Cardiac fibroblast (primary cell): ENCODE measurements at regions not wholly inside any gene's neighbourhood (a gene's known extent, or its start where the extent isn't known, plus 50 kb on each side); places are given as distances from the start of the nearest gene placed in this dataset.

Experiments used
- DNase-seq, 2 donors: peaks; one replicate each; pipeline versions ENCODE4 v3.0.0 to v3.0.0-alpha.2; 2010; ENCODE audit warnings: low read depth in 2 of 2
- H3K4me3 ChIP-seq, 2 donors: replicated peaks in 1 of 2; 1 replicate in 1 of 2; 2 replicates in 1 of 2; pipeline ENCODE4 v1.5.1; 2011; ENCODE audit warnings: low read depth in 2 of 2, low read length in 2 of 2, mild to moderate bottlenecking in 2 of 2, moderate library complexity in 1 of 2
- TF ChIP-seq, protein P1 (sequence below): IDR thresholded peaks from one replicate; pipeline ENCODE4 v1.5.1; 2011; ENCODE audit warnings: low read depth, mild to moderate bottlenecking, low read length, inconsistent platforms

DNA sequence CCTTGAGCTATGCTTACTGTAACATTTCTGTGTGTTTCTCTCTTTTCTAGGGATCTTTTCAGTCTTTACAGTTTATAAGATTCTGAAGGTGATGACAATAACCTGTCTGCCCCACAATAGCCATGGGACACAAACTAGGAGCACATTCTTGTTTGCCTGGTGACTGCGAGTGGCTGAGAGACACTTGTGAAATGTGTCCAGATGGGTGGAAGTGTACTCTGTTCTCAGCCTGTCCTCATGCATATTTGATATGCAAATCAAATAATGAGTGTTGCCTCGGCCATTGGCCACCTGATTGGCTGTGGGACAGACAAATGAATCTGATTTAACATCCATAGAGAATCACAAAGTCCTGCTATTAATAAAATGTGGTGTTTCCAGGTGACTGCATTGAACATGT lies 246.2 kb downstream of the HNMT start:
- DNase-seq = no peak
- TF ChIP-seq, protein P1, sequence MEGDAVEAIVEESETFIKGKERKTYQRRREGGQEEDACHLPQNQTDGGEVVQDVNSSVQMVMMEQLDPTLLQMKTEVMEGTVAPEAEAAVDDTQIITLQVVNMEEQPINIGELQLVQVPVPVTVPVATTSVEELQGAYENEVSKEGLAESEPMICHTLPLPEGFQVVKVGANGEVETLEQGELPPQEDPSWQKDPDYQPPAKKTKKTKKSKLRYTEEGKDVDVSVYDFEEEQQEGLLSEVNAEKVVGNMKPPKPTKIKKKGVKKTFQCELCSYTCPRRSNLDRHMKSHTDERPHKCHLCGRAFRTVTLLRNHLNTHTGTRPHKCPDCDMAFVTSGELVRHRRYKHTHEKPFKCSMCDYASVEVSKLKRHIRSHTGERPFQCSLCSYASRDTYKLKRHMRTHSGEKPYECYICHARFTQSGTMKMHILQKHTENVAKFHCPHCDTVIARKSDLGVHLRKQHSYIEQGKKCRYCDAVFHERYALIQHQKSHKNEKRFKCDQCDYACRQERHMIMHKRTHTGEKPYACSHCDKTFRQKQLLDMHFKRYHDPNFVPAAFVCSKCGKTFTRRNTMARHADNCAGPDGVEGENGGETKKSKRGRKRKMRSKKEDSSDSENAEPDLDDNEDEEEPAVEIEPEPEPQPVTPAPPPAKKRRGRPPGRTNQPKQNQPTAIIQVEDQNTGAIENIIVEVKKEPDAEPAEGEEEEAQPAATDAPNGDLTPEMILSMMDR = no peak
- no peak overlapping the region for H3K4me3 ChIP-seq

DNA sequence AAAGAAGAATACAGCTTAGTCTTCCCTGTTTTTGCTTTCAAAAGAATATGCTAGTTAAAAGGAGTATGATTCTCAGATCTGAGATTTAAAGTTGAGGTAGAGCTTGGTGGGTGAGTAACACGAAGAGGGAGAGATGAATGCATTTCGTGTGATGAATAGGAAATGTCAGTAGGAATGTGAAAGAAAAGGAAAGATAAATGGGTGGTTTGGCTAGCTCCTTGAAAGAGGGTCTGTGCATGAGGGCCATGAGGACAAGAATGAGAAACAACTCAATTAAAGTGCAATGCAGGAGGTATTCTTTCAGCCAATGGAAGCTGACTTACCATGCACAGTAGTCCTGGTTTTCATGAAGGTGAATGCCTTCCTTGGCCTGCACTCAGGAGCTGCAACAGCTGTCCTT lies 248.2 kb downstream of the HNMT start:
- no peak overlapping the region for H3K4me3 ChIP-seq
- no peak for DNase-seq
- TF ChIP-seq, protein P1 = no peak

DNA sequence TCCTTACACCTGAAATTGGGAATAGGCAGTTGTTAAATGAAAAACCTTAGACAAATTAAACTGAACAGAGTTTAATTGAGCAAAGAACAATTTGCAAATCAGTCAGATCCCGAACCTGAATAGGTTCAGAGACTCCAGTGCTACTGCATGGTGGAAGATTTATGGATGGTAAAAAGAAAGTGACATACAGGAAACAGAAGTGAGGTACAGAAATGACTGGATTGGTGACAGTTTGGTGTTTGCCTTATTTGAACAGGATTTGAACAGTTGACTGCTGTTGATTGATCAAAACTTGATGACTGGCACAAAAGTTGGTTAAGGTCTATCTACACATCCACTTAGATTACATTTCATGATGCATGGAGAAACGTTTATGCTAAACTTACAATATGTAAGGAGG lies 248.8 kb downstream of the HNMT start:
- H3K4me3 ChIP-seq = no peak overlapping the region
- DNase-seq = no peak
- TF ChIP-seq, protein P1 = no peak

DNA sequence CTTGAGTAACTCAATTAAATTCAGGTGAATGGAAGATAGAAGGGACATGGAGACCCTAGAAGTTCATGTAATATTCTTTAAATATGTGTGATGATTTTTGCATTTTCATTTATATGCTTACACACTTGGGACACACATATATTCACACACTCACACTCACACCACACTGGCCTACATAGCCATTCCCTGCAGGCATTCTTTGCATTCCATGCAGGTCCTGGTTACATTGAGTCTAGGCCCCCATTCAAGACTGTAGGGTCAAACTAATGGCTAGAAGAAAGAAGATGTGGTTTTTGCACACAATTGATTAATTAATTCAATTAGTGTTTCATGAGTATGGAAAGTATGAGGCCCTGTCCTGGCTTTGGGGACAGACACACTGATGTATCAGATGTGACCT lies 249.4 kb downstream of the HNMT start:
- H3K4me3 ChIP-seq = no peak overlapping the region
- TF ChIP-seq, protein P1 = no peak
- no peak for DNase-seq

DNA sequence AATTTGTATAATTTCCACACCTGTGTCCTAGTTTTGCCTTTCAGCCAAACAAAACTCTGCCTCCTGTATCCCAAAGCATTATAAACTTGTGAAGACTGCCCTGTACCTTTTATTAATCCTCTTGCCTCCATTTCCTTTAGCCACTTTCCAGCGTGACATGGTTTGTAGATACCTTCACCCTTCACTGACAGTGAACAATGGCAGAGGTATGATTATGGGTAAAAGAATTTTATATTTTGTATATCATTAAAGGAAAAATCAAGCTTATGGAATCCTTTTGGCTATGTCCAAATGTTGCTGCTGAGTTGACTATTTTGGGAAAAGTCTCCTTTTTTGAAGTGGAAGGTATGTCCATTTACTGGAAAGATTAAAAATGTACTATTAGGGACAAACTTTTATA lies 251.7 kb downstream of the HNMT start:
- no peak overlapping the region for H3K4me3 ChIP-seq
- TF ChIP-seq, protein P1 = no peak
- DNase-seq = no peak

DNA sequence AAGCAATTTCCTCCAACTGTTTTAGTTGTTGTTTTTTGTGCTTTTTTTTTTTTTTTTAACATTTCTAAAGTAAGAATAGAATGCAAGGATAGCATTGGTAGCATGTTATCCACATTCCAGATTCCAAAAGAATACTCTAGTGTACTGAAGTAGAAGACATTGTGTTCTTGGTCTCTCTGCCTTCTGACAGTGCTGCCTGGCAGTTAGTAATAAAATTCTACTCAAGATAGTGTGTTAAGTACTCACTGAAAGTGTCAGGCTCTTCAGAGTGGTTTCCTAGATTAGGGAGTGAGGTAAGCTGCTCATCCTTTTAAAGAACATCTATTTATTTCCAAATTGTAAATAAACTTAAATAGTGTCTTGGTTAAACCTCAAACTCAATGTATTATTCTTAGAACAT lies 253.7 kb downstream of the HNMT start:
- no peak for DNase-seq
- no peak overlapping the region for H3K4me3 ChIP-seq
- TF ChIP-seq, protein P1 = no peak

DNA sequence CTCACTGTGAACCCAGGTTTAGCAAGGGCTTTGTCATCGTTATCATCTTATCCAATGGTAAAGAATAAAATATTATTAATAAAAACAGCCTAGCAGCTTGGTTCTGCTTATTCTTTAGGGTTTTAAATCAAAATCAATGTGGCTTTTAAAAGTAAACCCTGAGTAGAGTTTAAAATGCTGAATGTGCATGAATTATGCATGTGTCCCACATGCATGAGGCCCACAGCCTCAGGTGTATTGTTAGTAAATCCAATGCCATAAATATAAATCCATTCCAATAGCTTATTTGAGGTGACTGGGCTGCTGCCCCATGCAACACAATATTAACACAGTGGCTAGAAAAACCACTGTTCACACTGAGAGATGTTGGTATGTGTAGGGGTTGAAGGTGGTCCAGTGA lies 254.1 kb downstream of the HNMT start:
- no peak for DNase-seq
- TF ChIP-seq, protein P1 = no peak
- no peak overlapping the region for H3K4me3 ChIP-seq
